SJSA1 (cell line): ENCODE measurements at regions not wholly inside any gene's neighbourhood (a gene's known extent, or its start where the extent isn't known, plus 50 kb on each side); places are given as distances from the start of the nearest gene placed in this dataset.
"Not testable (repeated sequence)": the region's sequence is repeated elsewhere in the genome, so short reads cannot be mapped to it uniquely, and the experiment has no call there.

Experiments used
- DNase-seq, 2 experiments: peaks; one replicate each; pipeline ENCODE4 v3.0.0-alpha.2; 2015 to 2020; ENCODE audit warnings: low spot score in 2 of 2, low read depth in 1 of 2
- H3K27ac ChIP-seq: fragments of 250-450 bp; sonication (Bioruptor Pico); 2 replicates; pipeline ENCODE4 v1.5.1; 2020; ENCODE audit warnings: mild to moderate bottlenecking, moderate library complexity
- H3K27me3 ChIP-seq: fragments of 250-450 bp; sonication (Bioruptor Pico); replicated peaks from 2 replicates; pipeline ENCODE4 v1.5.1; 2020; ENCODE audit warnings: mild to moderate bottlenecking, moderate library complexity
- H3K36me3 ChIP-seq: fragments of 250-450 bp; sonication (Bioruptor Pico); 2 replicates; pipeline ENCODE4 v1.5.1; 2020; ENCODE audit warnings: mild to moderate bottlenecking
- H3K4me1 ChIP-seq: fragments of 250-450 bp; sonication (Bioruptor Pico); replicated peaks from 2 replicates; pipeline ENCODE4 v1.6.1; 2021; ENCODE audit warnings: mild to moderate bottlenecking
- H3K4me3 ChIP-seq: fragments of 250-450 bp; sonication (Bioruptor Pico); 2 replicates; pipeline ENCODE4 v1.5.1; 2020; ENCODE audit warnings: mild to moderate bottlenecking
- H3K9me3 ChIP-seq: fragments of 250-450 bp; sonication (Bioruptor Pico); replicated peaks from 2 replicates; pipeline ENCODE4 v1.5.1; 2020; ENCODE audit warnings: mild to moderate bottlenecking

DNA sequence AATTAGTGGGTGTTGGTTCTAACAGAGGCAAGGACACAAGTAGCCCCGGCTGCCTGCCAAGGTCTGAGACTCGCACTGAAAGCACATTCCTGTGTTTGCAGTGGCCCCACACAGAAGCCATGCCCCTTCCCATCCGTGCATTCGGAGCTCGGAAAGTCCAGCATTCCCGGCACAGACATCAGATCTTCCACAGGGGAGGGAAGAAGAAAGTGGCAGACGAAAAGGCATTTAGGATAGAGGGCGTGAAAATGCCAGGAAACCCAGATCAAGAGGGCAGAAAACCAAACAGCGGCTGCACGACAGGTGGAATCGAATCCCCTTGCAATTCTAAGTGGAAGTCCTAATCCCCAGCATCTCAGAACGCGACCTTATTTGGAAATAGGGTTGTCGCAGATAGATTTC lies 105.5 kb upstream of the ASB18 start:
- Histone ChIP-seq H3K4me3 (no peak overlapping the region), H3K9me3 (no peaks in the 10 kb centered on the region), H3K4me1 (no peaks in the 10 kb centered on the region; the same call in 1 of the 2 replicates), H3K36me3 (no peaks in the 10 kb centered on the region), H3K27ac (no peak overlapping the region), H3K27me3 (peaks cover 15% of the 10 kb centered on the region)
- peak in 1 of 2 experiments; percentile 37 for DNase-seq

GRCh38 chr2:236370847-236371409 lies 106.7 kb upstream of the ASB18 start:
- Histone ChIP-seq H3K4me1 (no peaks in the 10 kb centered on the region; the same call in 1 of the 2 replicates), H3K4me3 (no peak overlapping the region), H3K9me3 (no peaks in the 10 kb centered on the region), H3K27me3 (peaks cover 15% of the 10 kb centered on the region), H3K27ac (no peak overlapping the region), H3K36me3 (no peaks in the 10 kb centered on the region)
- DNase-seq: peak in 1 of 2 experiments; percentile 28

- Histone ChIP-seq H3K4me1 (no peaks in the 10 kb centered on the region), H3K27ac (no peak overlapping the region), H3K9me3 (peaks cover 4% of the 10 kb centered on the region; the same call in 1 of the 2 replicates), H3K4me3 (no peak overlapping the region), H3K36me3 (no peaks in the 10 kb centered on the region), H3K27me3 (no peaks in the 10 kb centered on the region)
- DNase-seq: peak in 1 of 2 experiments; percentile 3
Measured at GRCh38 chr2:236375973-236376476, 111.8 kb upstream of the ASB18 start.

- H3K9me3 ChIP-seq: peaks cover 4% of the 10 kb centered on the region; the same call in 1 of the 2 replicates
- no peaks in the 10 kb centered on the region for H3K27me3 ChIP-seq
- H3K36me3 ChIP-seq: no peaks in the 10 kb centered on the region
- no peak overlapping the region for H3K27ac ChIP-seq
- peak in 1 of 2 experiments; percentile 1 for DNase-seq
- H3K4me3 ChIP-seq: no peak overlapping the region
- H3K4me1 ChIP-seq: no peaks in the 10 kb centered on the region
Measured at GRCh38 chr2:236376566-236377244, 112.5 kb upstream of the ASB18 start.

DNA sequence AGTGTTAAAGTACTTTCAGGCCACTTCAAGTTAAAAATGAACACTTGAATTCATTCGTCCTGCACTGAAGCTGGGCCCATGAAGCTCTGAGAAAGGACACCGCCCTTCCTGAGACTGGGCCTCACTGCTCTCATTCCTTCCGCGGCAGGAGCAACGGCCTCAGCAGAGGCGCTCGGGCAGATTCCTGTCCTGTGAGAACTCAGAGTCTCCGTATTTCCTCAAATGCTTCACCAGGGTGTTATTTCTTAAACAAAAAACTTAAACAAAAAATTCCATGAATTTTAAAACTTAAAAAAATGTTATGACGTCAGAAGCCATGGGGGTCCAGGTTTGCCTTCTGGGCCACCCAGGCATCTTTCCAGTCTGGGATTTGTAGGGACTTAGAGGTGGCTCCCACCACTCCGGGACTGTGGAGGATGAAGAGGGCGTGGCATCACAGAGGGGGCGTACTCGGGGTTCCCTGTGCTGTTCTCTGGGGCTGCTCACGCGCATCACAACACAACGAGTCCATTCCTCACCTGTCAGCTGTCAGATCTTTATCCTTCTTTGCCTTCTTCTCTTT lies 115.9 kb upstream of the ASB18 start:
- no peaks in the 10 kb centered on the region for H3K4me1 ChIP-seq
- H3K27ac ChIP-seq: no peak overlapping the region
- peak in 1 of 2 experiments; percentile 23 for DNase-seq
- no peaks in the 10 kb centered on the region for H3K27me3 ChIP-seq
- no peaks in the 10 kb centered on the region for H3K36me3 ChIP-seq
- no peak overlapping the region for H3K4me3 ChIP-seq
- peaks cover 4% of the 10 kb centered on the region; the same call in 1 of the 2 replicates for H3K9me3 ChIP-seq

DNA sequence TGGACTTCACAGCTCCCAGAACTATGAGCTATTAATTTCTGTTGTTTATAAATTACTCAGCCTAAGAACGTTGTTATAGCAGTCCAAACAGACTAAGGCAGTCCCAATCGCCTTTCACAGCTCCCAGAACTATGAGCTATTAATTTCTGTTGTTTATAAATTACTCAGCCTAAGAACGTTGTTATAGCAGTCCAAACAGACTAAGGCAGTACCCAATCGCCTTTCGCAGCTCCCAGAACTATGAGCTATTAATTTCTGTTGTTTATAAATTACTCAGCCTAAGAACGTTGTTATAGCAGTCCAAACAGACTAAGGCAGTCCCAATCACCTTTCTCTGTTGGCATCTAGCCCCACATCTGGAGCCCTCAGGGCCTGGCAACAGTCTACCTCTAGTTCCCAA lies 117.0 kb upstream of the ASB18 start:
- DNase-seq: peak in 1 of 2 experiments; percentile 27
- H3K9me3 ChIP-seq, H3K27ac ChIP-seq, H3K36me3 ChIP-seq, H3K27me3 ChIP-seq, H3K4me3 ChIP-seq, H3K4me1 ChIP-seq: not testable (repeated sequence)

- H3K9me3 ChIP-seq, H3K27me3 ChIP-seq, H3K4me3 ChIP-seq, H3K27ac ChIP-seq, H3K4me1 ChIP-seq, H3K36me3 ChIP-seq, DNase-seq: not testable (repeated sequence)
Measured at GRCh38 chr2:236389284-236390216, 125.3 kb upstream of the ASB18 start.

DNA sequence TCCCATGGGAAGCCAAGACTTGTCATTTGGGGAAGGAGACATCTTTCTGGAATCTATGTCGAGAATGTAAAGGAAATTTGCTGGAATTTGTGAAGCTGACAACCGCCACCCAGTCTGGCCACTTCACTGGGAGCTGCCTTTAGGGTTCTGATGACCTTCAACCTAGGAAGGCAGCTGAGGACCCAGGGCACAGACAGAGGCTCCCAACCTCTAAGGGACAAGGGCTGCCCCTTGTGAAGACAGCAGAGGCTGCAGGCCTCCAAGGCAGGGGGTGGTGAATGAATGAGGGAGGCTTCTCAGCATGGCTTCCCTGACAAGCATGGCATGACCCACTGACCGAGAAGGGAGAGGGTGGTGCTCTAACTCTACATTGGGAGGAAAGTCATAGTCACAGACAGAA lies 128.9 kb upstream of the ASB18 start:
- no peak overlapping the region for H3K4me3 ChIP-seq
- no peaks in the 10 kb centered on the region for H3K36me3 ChIP-seq
- H3K27ac ChIP-seq: no peak overlapping the region
- DNase-seq: no peak
- no peaks in the 10 kb centered on the region for H3K4me1 ChIP-seq
- no peaks in the 10 kb centered on the region; the same call in 1 of the 2 replicates for H3K9me3 ChIP-seq
- no peaks in the 10 kb centered on the region; the same call in 1 of the 2 replicates for H3K27me3 ChIP-seq

GRCh38 chr2:236393581-236393980 lies 129.4 kb upstream of the ASB18 start:
- no peaks in the 10 kb centered on the region; the same call in 1 of the 2 replicates for H3K9me3 ChIP-seq
- no peaks in the 10 kb centered on the region for H3K36me3 ChIP-seq
- H3K4me1 ChIP-seq: no peaks in the 10 kb centered on the region
- no peaks in the 10 kb centered on the region; the same call in 1 of the 2 replicates for H3K27me3 ChIP-seq
- H3K4me3 ChIP-seq: no peak overlapping the region
- H3K27ac ChIP-seq: no peak overlapping the region
- no peak for DNase-seq

GRCh38 chr2:236394571-236394970 lies 130.4 kb upstream of the ASB18 start:
- Histone ChIP-seq H3K4me3 (no peak overlapping the region), H3K9me3 (no peaks in the 10 kb centered on the region; the same call in 1 of the 2 replicates), H3K27me3 (no peaks in the 10 kb centered on the region; the same call in 1 of the 2 replicates), H3K4me1 (no peaks in the 10 kb centered on the region), H3K36me3 (no peaks in the 10 kb centered on the region), H3K27ac (no peak overlapping the region)
- no peak for DNase-seq

DNA sequence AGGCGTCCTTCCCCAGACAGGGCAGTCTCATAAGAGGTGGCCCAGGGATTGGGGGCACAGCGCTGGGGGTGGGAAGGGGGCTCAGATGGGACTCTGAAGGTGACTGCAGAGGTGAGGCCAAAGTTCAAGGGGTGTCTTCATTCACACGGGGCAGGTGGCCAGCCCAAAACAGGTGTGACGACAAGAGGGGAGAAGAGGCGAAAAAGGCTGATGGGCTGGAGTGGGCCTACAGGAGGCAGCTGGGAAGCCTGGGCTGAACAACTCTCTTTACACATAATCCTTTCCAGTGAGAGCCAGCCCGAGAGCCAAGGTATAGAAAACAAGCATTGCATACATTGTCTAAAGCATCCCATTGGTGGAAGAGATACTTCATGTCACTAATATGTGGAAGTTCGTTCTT lies 130.9 kb upstream of the ASB18 start:
- no peaks in the 10 kb centered on the region for H3K4me1 ChIP-seq
- no peaks in the 10 kb centered on the region for H3K36me3 ChIP-seq
- H3K4me3 ChIP-seq: no peak overlapping the region
- no peaks in the 10 kb centered on the region; the same call in 1 of the 2 replicates for H3K9me3 ChIP-seq
- no peak overlapping the region for H3K27ac ChIP-seq
- DNase-seq: no peak
- no peaks in the 10 kb centered on the region; the same call in 1 of the 2 replicates for H3K27me3 ChIP-seq

- H3K9me3 ChIP-seq: no peaks in the 10 kb centered on the region
Measured at GRCh38 chr2:236396818-236397350, 132.7 kb upstream of the ASB18 start.

GRCh38 chr2:236397681-236398080 lies 133.5 kb upstream of the ASB18 start:
- H3K36me3 ChIP-seq: no peaks in the 10 kb centered on the region
- DNase-seq: no peak
- H3K4me3 ChIP-seq: no peak overlapping the region
- no peaks in the 10 kb centered on the region for H3K9me3 ChIP-seq
- no peaks in the 10 kb centered on the region; the same call in 1 of the 2 replicates for H3K27me3 ChIP-seq
- H3K27ac ChIP-seq: no peak overlapping the region
- no peaks in the 10 kb centered on the region for H3K4me1 ChIP-seq

More at GRCh38 chr2:236396818-236397350, 132.7 kb upstream of the ASB18 start:
- no peaks in the 10 kb centered on the region; the same call in 1 of the 2 replicates for H3K27me3 ChIP-seq
- H3K27ac ChIP-seq: no peak overlapping the region
- DNase-seq: no peak
- H3K4me1 ChIP-seq: no peaks in the 10 kb centered on the region
- H3K36me3 ChIP-seq: no peaks in the 10 kb centered on the region
- no peak overlapping the region for H3K4me3 ChIP-seq
